ENCODE measurements at regions not wholly inside any gene's neighbourhood (a gene's known extent, or its start where the extent isn't known, plus 50 kb on each side); places are given as distances from the start of the nearest gene placed in this dataset.

- TF ChIP-seq, protein P1, sequence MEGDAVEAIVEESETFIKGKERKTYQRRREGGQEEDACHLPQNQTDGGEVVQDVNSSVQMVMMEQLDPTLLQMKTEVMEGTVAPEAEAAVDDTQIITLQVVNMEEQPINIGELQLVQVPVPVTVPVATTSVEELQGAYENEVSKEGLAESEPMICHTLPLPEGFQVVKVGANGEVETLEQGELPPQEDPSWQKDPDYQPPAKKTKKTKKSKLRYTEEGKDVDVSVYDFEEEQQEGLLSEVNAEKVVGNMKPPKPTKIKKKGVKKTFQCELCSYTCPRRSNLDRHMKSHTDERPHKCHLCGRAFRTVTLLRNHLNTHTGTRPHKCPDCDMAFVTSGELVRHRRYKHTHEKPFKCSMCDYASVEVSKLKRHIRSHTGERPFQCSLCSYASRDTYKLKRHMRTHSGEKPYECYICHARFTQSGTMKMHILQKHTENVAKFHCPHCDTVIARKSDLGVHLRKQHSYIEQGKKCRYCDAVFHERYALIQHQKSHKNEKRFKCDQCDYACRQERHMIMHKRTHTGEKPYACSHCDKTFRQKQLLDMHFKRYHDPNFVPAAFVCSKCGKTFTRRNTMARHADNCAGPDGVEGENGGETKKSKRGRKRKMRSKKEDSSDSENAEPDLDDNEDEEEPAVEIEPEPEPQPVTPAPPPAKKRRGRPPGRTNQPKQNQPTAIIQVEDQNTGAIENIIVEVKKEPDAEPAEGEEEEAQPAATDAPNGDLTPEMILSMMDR (conservative IDR thresholded peaks at IDR 0.05) = no peak
- no peak for TF ChIP-seq ZFX (IDR thresholded peaks at IDR 0.05)
Observed at GRCh38 chr18:25496544-25496943, 144.6 kb upstream of the ZNF521 start.
